ENCODE measurements at regions not wholly inside any gene's neighbourhood (a gene's known extent, or its start where the extent isn't known, plus 50 kb on each side); places are given as distances from the start of the nearest gene placed in this dataset.

DNA sequence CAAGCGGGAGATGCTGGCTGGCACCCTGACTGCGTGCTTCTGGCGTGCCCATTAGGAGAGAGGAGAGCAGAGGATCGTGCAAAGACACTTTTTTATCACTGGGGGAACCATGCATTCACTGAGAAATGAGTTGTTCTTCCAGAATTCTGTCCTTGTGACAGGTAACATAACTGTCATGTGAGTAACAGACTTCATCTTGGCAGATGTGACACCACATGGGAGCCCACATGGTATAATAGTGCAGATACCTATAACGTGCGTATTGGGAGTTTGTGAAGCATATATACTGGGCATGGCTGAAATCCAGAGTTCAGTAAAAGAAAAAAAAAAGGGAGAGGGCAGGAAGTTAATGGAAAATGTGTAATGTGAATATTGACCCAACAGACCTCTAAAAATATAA is 159.6 kb upstream of the BACE2 start:
- TF ChIP-seq, protein P1, sequence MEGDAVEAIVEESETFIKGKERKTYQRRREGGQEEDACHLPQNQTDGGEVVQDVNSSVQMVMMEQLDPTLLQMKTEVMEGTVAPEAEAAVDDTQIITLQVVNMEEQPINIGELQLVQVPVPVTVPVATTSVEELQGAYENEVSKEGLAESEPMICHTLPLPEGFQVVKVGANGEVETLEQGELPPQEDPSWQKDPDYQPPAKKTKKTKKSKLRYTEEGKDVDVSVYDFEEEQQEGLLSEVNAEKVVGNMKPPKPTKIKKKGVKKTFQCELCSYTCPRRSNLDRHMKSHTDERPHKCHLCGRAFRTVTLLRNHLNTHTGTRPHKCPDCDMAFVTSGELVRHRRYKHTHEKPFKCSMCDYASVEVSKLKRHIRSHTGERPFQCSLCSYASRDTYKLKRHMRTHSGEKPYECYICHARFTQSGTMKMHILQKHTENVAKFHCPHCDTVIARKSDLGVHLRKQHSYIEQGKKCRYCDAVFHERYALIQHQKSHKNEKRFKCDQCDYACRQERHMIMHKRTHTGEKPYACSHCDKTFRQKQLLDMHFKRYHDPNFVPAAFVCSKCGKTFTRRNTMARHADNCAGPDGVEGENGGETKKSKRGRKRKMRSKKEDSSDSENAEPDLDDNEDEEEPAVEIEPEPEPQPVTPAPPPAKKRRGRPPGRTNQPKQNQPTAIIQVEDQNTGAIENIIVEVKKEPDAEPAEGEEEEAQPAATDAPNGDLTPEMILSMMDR (conservative IDR thresholded peaks at IDR 0.05; ENCODE audit: low read depth, low read length) = no peak
- no peak overlapping the region for H3K4me3 ChIP-seq (ENCODE audit: low read length)
- DNase-seq (ENCODE audit: low read depth) = no peak

DNA sequence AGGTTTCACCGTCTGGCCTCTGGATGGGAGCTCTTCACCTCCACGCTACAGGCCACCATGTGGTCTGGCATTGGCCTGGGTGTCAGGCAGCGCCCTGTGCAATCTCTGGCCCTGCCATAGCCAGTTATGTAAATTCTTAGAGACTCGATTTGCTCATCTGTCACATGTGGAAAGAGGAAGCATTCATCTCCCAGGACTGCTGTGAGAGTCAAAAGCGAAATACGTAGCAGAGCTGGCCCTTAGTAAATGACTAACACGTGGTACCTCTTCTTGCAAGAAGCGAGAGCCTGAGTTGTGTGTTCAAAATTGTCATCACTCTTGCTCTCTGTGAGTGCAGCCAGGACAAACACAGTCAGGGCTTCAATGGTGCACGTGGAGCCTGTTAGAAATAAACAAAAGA is 159.0 kb upstream of the BACE2 start:
- H3K4me3 ChIP-seq (ENCODE audit: low read length) = no peak overlapping the region
- TF ChIP-seq, protein P1 (conservative IDR thresholded peaks at IDR 0.05; ENCODE audit: low read depth, low read length) = no peak
- DNase-seq (ENCODE audit: low read depth) = no peak

DNA sequence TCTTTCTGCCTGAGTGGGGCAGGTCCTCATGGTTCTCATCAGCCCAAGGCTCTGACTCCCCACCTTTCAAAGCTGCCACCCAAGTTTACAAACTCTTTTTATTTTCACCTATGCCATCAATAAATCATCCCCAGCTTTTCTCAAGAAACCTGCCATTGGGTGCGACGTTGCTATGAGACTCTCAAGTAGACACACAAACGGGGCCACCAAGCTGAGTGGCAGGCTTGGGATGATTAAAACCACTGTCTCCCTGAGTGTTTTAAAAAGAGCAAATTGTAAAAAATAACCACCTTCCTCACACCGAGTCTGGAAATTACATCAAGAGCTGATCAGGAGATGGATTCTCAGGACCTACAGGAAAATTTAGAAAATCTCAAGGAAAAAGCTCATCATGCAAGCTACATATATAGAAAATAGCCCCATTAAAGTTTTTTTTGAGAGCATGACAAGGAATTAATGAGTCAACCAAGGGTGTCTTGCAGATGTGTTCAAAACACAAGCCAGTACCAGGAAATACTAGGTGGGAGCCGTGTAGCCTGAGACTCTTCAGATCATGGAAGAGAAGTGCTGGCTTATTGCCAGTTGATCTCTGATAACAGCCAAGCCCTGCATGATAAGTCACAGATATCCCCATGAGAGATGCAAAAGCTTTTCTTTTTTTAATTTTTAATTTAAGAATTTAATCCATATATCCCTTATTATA is 158.4 kb upstream of the BACE2 start:
- TF ChIP-seq, protein P1 (conservative IDR thresholded peaks at IDR 0.05; ENCODE audit: low read depth, low read length) = no peak
- H3K4me3 ChIP-seq (ENCODE audit: low read length) = no peak overlapping the region
- no peak for DNase-seq (ENCODE audit: low read depth)

DNA sequence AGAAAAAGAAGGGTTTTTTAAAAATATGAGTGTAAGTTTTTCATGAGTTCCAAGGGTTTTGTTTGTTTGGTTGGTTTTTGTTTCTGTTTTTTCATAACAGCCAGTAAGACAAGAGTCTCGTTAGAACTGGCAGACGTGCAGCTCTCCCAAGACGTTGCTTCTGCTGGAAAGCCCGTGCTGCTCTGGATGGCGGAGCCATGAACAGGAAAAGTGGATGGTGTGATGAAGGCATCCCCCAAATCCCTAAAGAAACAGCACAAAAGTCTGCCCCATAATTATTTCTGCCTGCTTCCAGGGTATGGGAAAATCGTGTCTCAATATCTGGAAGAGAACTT is 157.9 kb upstream of the BACE2 start:
- H3K4me3 ChIP-seq (ENCODE audit: low read length) = no peak overlapping the region
- TF ChIP-seq, protein P1 (conservative IDR thresholded peaks at IDR 0.05; ENCODE audit: low read depth, low read length) = no peak
- no peak for DNase-seq (ENCODE audit: low read depth)

DNA sequence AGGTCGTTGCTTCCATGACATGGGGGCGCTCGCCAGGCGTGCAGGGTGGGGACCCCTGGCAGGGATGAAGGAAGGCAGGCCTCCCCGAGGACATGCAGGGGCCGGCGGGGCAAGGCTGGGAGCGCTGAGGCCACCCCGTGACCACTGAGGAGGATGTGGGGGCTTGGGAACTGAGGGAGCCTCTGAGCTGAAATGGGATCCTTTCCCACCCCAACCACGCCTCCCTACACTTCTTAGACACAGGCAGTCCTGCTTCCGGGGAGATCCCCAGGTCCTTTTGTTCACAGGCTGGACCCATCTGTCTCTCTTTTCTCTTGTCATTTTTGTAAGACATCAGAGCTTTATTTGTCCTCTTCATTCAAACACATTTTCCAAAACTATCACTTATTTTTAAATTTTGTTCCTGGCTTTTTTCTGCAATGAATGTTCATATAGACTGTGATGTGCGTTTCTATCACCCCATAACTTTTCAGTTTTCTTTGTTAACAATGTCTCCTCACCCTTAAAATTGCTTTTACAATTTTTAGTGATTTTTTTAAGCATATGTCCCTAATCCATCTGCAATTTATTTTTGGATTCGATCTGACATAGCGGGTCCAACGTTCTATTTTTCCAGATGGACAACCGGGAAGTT is 156.7 kb upstream of the BACE2 start:
- TF ChIP-seq, protein P1 (conservative IDR thresholded peaks at IDR 0.05; ENCODE audit: low read depth, low read length) = no peak
- DNase-seq (ENCODE audit: low read depth) = no peak
- H3K4me3 ChIP-seq (ENCODE audit: low read length) = no peak overlapping the region

DNA sequence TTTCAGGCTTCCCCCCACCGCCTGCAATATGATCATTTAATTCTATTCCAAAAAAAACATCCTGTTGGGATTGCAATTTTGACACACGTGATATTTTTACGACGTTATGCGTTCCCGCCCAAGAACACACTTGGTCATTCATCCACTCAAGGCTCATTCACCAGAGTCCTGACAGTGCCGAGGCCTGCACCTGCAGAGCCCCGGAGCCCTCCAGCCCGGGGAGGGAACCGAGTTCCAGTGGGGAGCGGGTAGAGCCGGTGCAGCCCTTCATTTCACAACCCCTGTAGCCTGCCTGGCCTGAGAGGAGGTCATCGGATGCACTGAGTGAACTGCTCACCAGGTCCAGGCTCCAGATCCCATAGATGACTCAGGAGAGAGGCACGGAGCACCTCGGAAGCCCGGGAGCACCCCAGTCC is 156.0 kb upstream of the BACE2 start:
- TF ChIP-seq, protein P1 (conservative IDR thresholded peaks at IDR 0.05; ENCODE audit: low read depth, low read length) = no peak
- no peak for DNase-seq (ENCODE audit: low read depth)
- no peak overlapping the region for H3K4me3 ChIP-seq (ENCODE audit: low read length)

DNA sequence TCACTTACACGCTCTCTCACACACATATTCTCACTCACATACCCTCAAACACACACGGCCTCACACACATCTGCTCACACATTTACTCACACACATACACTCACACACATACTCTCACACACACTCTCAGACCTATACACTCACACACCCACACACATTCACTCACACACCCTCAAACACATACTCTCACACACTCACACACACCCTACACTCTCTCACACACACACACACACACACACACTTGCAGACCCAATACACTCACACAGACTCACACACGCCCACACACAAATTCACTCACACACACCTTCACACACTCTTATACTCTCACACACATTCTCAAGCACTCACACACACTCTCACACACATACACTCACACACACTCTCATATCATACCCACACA is 155.5 kb upstream of the BACE2 start:
- H3K4me3 ChIP-seq (ENCODE audit: low read length) = no peak overlapping the region
- DNase-seq (ENCODE audit: low read depth) = no peak
- TF ChIP-seq, protein P1 (conservative IDR thresholded peaks at IDR 0.05; ENCODE audit: low read depth, low read length) = no peak

All from retinal pigment epithelial cell (primary cell).